ENCODE measurements at regions not wholly inside any gene's neighbourhood (a gene's known extent, or its start where the extent isn't known, plus 50 kb on each side); places are given as distances from the start of the nearest gene placed in this dataset.
A peak's percentile ranks its signal among the peaks of the same experiment; 100 is the strongest.

- TF ChIP-seq CTCF (conservative IDR thresholded peaks at IDR 0.05; ENCODE audit: low read depth, low read length): peak; percentile 56
- no peak overlapping the region for H3K4me3 ChIP-seq (ENCODE audit: low read depth, low read length)
- no peak for DNase-seq (ENCODE audit: low read depth)
Observed at GRCh38 chr16:51049678-51050376, 101.2 kb downstream of the SALL1 start.

GRCh38 chr16:51049276-51049675 is 101.8 kb downstream of the SALL1 start:
- no peak for DNase-seq (ENCODE audit: low read depth)

GRCh38 chr16:51048544-51048943 is 102.5 kb downstream of the SALL1 start:
- DNase-seq (ENCODE audit: low read depth): no peak
- TF ChIP-seq CTCF (conservative IDR thresholded peaks at IDR 0.05; ENCODE audit: low read depth, low read length): no peak
- no peak overlapping the region for H3K4me3 ChIP-seq (ENCODE audit: low read depth, low read length)

More at GRCh38 chr16:51049276-51049675, 101.8 kb downstream of the SALL1 start:
- no peak for TF ChIP-seq CTCF (conservative IDR thresholded peaks at IDR 0.05; ENCODE audit: low read depth, low read length)
- no peak overlapping the region for H3K4me3 ChIP-seq (ENCODE audit: low read depth, low read length)

GRCh38 chr16:51045794-51046193 is 105.3 kb downstream of the SALL1 start:
- no peak for TF ChIP-seq CTCF (conservative IDR thresholded peaks at IDR 0.05; ENCODE audit: low read depth, low read length)
- no peak overlapping the region for H3K4me3 ChIP-seq (ENCODE audit: low read depth, low read length)
- no peak for DNase-seq (ENCODE audit: low read depth)

- DNase-seq (ENCODE audit: low read depth): no peak
- H3K4me3 ChIP-seq (ENCODE audit: low read depth, low read length): no peak overlapping the region
- no peak for TF ChIP-seq CTCF (conservative IDR thresholded peaks at IDR 0.05; ENCODE audit: low read depth, low read length)
Observed at GRCh38 chr16:51045186-51045585, 105.9 kb downstream of the SALL1 start.

GRCh38 chr16:51041546-51041945 is 109.5 kb downstream of the SALL1 start:
- no peak for TF ChIP-seq CTCF (conservative IDR thresholded peaks at IDR 0.05; ENCODE audit: low read depth, low read length)
- no peak for DNase-seq (ENCODE audit: low read depth)
- H3K4me3 ChIP-seq (ENCODE audit: low read depth, low read length): no peak overlapping the region

- TF ChIP-seq CTCF (conservative IDR thresholded peaks at IDR 0.05; ENCODE audit: low read depth, low read length): no peak
- no peak for DNase-seq (ENCODE audit: low read depth)
- no peak overlapping the region for H3K4me3 ChIP-seq (ENCODE audit: low read depth, low read length)
Observed at GRCh38 chr16:51040637-51041036, 110.4 kb downstream of the SALL1 start.

Data from epithelial cell of proximal tubule (primary cell).